ENCODE measurements at regions not wholly inside any gene's neighbourhood (a gene's known extent, or its start where the extent isn't known, plus 50 kb on each side); places are given as distances from the start of the nearest gene placed in this dataset.

DNA sequence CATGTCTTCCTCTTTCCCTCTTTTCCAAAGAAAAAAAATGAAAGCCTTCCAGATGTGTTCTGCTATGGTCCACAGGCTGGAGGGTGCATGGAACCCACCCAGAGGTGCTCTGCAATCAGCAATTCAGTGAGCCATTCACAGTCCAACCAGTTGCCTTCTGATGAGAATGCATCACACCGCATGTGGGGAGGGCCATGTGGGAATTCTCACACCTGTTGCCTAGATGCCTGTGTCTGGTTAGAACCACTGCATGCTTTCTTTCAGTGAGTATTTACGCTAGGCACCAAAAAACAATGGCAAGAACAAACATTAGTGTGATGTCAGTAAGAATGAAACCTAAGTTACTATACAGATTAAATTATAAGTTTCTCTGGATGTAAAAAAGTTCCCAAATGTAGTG, 311.6 kb upstream of the CDYL start:
- no peaks in the 10 kb centered on the region for H3K4me1 Mint-ChIP-seq (ENCODE audit: low read depth)
- DNase-seq (no peak), ATAC-seq (no peak)
- no peaks in the 10 kb centered on the region for H3K36me3 Mint-ChIP-seq (ENCODE audit: low read depth)
- H3K27ac Mint-ChIP-seq = no peak overlapping the region
- ChIA-PET CTCF (no interaction called here), POLR2A (no interaction called here)
- no peaks in the 10 kb centered on the region for H3K9me3 Mint-ChIP-seq
- TF ChIP-seq, protein P1, sequence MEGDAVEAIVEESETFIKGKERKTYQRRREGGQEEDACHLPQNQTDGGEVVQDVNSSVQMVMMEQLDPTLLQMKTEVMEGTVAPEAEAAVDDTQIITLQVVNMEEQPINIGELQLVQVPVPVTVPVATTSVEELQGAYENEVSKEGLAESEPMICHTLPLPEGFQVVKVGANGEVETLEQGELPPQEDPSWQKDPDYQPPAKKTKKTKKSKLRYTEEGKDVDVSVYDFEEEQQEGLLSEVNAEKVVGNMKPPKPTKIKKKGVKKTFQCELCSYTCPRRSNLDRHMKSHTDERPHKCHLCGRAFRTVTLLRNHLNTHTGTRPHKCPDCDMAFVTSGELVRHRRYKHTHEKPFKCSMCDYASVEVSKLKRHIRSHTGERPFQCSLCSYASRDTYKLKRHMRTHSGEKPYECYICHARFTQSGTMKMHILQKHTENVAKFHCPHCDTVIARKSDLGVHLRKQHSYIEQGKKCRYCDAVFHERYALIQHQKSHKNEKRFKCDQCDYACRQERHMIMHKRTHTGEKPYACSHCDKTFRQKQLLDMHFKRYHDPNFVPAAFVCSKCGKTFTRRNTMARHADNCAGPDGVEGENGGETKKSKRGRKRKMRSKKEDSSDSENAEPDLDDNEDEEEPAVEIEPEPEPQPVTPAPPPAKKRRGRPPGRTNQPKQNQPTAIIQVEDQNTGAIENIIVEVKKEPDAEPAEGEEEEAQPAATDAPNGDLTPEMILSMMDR (IDR thresholded peaks at IDR 0.05) = no peak
- H3K27me3 Mint-ChIP-seq = peaks cover 4% of the 10 kb centered on the region
- intact Hi-C loops (cut with micrococcal nuclease) = no loop called here
- no peak overlapping the region for H3K4me3 Mint-ChIP-seq

DNA sequence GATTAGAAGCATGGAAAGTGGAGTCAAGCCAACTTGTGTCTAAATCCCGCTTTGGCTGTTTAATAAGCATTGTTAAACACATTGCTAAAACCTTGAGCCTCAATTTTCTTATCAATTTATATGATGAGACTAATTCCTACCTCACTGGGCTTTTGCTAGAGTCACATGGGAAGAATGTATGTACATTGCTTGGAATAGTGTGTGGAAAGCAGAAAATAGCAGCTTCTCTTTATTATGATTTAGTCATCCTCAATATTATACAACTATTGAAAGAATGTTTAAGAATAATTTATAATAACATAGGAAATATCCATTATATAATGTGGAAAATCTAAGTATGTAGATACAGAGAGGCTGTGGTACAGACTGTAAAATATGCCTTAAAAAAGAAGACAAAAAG, 313.0 kb upstream of the CDYL start:
- no peak overlapping the region for H3K27ac Mint-ChIP-seq
- intact Hi-C loops (cut with micrococcal nuclease) = no loop called here
- ChIA-PET POLR2A (no interaction called here), CTCF (interaction anchor here (1.0 kb wide), 1 partner anchor 20 kb away, joined by 3 read pairs; no protein-coding TSS in a partner anchor)
- H3K27me3 Mint-ChIP-seq = peaks cover 9% of the 10 kb centered on the region
- H3K4me1 Mint-ChIP-seq (ENCODE audit: low read depth) = no peaks in the 10 kb centered on the region
- H3K4me3 Mint-ChIP-seq = no peak overlapping the region
- no peak for DNase-seq
- ATAC-seq = no peak
- TF ChIP-seq, protein P1 (IDR thresholded peaks at IDR 0.05) = no peak
- no peaks in the 10 kb centered on the region for H3K9me3 Mint-ChIP-seq
- H3K36me3 Mint-ChIP-seq (ENCODE audit: low read depth) = no peaks in the 10 kb centered on the region

DNA sequence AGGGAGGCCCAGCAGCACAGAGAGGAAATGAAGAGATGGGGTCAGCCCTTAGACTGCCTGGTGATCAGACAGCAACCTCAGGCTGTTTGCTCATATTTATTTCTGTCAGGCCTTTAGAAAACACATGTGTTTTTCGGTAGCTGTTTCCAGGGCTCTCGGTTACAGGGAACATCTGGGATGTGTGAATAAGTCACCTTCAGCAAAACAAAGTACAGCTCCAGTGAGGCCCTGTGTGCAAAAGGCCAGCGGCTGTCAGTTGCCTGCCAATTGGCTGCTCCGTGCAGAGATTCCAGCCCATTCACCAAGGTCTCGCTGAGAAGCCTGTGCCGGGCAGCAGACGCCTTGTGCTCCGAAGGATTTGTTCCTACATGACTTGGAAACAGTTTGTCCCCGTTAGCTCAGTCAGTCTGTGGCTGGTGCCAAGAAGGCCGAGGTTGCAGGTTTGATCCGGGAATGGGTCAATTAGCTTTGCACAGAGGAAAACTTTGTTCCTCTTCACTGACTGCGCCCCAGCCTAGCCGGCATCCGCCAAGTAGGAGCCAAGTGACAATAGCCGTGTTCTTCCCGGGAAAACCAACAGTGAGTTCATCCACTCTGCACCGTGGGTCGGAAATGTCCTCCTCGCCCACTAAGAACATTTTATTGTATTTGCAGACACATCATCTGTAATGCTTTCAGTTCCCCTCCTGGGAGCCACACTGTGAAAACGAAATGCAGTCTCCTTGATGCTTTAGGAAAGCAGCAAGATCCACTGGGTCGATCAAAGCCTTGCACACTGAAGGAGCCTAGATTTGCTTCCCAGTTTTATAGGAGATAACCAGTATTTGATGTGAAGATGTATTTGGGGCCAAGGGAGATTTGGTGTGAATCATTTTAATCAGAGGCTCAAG, 315.4 kb upstream of the CDYL start:
- H3K9me3 Mint-ChIP-seq = no peaks in the 10 kb centered on the region
- no peak overlapping the region for H3K27ac Mint-ChIP-seq
- intact Hi-C loops (cut with micrococcal nuclease) = no loop called here
- POLR2A ChIA-PET = no interaction called here
- TF ChIP-seq, protein P1 (IDR thresholded peaks at IDR 0.05) = no peak
- peaks cover 7% of the 10 kb centered on the region for H3K27me3 Mint-ChIP-seq
- CTCF ChIA-PET = no interaction called here
- H3K4me1 Mint-ChIP-seq (ENCODE audit: low read depth) = no peaks in the 10 kb centered on the region
- no peak overlapping the region for H3K4me3 Mint-ChIP-seq
- DNase-seq = no peak
- no peaks in the 10 kb centered on the region for H3K36me3 Mint-ChIP-seq (ENCODE audit: low read depth)
- ATAC-seq = no peak

DNA sequence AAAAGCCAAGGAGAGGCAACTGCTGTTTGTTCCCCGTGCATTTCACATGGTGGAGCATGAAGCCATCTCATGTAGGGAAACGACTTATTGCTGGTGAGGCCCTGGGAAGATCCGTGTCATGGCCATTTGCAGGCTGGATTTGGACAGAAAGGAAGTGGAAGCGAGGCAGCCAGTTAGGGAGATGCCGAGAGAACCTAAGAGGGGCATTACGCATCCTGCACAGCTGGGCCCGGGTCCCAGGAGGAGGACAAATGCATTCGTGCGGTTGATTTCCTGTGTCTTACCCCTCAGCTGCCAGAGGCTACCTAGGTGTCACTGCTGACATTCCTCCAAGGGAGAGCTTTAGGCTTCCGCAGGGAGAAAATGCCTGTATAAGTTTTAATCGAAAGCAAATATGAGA, 316.2 kb upstream of the CDYL start:
- no peaks in the 10 kb centered on the region for H3K36me3 Mint-ChIP-seq (ENCODE audit: low read depth)
- H3K27ac Mint-ChIP-seq = no peak overlapping the region
- CTCF ChIA-PET = no interaction called here
- H3K4me3 Mint-ChIP-seq = no peak overlapping the region
- TF ChIP-seq, protein P1 (IDR thresholded peaks at IDR 0.05) = no peak
- DNase-seq (no peak), ATAC-seq (no peak)
- POLR2A ChIA-PET = no interaction called here
- intact Hi-C loops (cut with micrococcal nuclease) = no loop called here
- H3K9me3 Mint-ChIP-seq = no peaks in the 10 kb centered on the region
- peaks cover 8% of the 10 kb centered on the region for H3K27me3 Mint-ChIP-seq
- H3K4me1 Mint-ChIP-seq (ENCODE audit: low read depth) = no peaks in the 10 kb centered on the region

DNA sequence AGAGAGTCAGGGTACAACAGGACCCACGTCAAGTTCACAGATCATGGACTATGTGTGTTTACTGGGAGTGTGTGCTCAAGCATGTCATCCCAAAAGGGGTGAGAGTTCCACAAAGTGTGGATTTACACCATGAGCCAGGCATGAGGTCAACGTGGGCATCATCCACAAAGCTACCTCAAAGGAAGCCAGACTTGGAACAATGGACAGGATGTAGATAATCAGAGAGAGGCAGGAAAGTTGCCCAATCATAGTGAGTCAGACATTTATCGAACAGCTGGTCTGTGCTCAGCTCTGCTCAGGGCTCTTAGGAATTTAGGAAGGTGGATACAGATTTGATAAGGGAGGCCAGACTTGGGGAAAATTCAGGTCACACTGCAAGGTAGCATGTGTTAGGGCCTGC, 317.2 kb upstream of the CDYL start:
- Mint-ChIP-seq H3K27me3 (peaks cover 11% of the 10 kb centered on the region), H3K4me3 (no peak overlapping the region), H3K4me1 (ENCODE audit: low read depth) (no peaks in the 10 kb centered on the region), H3K27ac (no peak overlapping the region), H3K9me3 (no peaks in the 10 kb centered on the region), H3K36me3 (ENCODE audit: low read depth) (no peaks in the 10 kb centered on the region)
- POLR2A ChIA-PET = no interaction called here
- intact Hi-C loops (cut with micrococcal nuclease) = no loop called here
- no peak for ATAC-seq
- TF ChIP-seq, protein P1 (IDR thresholded peaks at IDR 0.05) = no peak
- CTCF ChIA-PET = no interaction called here
- DNase-seq = no peak

Data from activated CD8-positive, alpha-beta T cell treated with anti-CD3 and anti-CD28 coated beads for 36 hours (primary cell).